ENCODE measurements at regions not wholly inside any gene's neighbourhood (a gene's known extent, or its start where the extent isn't known, plus 50 kb on each side); places are given as distances from the start of the nearest gene placed in this dataset.

GRCh38 chr5:58149345-58149744, 310.5 kb downstream of the PLK2 start:
- TF ChIP-seq POLR2A (IDR thresholded peaks at IDR 0.05) = no peak
- no peak for TF ChIP-seq CTCF (IDR thresholded peaks at IDR 0.05 in 8 of 11, conservative IDR thresholded peaks at IDR 0.05 in 3 of 11)

All from spleen (tissue), 7 donors.